NCI-H82 treated with DMSO at 0.1 percent for 48 hours (cell line): ENCODE measurements at regions not wholly inside any gene's neighbourhood (a gene's known extent, or its start where the extent isn't known, plus 50 kb on each side); places are given as distances from the start of the nearest gene placed in this dataset.

Experiments
- DNase-seq: peaks from one replicate; lab custom pipeline; 2025; ENCODE audit not compliant: unreplicated experiment; lab: John Stamatoyannopoulos, UW

DNA sequence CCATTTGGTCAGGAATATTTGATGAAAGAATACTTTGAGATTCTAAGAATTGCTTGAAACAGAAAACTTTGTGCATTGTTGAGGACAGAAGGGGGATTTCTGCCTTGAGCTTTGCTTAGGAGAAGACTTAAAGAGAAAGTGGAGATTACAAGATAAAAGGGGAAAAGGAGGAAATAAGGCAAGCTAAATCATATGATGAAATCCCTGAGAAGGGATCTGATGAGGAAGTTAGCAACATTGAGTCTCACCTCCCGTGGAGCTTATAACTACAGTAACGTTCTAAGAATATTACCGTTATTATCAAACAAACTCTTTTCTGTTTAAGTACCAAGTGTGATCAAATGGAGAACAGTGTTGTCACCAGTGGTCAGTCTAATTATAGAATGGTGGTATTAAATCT is 414.7 kb upstream of the NAALADL2 start:
- no peak for DNase-seq

DNA sequence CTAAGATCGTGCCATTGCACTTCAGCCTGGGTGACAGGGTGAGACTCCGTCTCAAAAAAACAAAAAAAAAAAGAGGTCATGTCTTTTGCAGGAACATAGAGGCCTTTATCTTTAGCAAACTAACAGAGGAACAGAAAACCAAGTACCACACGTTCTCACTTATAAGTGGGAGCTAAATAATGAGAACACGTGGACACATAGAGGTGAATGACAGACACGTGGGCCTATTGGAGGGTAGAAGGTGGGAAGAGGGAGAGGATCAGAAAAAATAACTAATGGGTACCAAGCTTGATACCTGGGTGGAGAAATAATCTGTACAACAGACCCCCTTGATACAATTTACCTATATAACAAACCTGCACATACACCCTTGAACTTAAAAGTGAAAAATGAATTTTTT is 401.4 kb upstream of the NAALADL2 start:
- no peak for DNase-seq

DNA sequence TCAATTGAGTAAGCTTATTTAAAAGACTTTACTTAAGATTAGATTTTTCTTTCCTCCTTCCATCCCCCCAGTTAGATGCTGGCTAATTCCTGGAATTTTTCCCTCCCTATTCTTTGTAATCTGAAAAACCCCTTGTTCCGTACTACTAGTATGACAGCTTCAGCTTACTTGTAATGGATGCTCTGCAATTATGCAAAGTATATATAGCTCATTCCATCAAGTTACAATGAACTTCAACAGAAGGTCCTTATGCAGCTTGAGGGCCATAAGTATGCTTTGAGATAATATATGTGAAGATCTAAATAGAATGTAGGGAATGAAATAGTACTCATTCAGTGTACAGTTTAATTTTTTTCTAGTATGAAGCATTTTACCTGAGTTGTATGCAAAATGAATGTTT is 398.3 kb upstream of the NAALADL2 start:
- no peak for DNase-seq

DNA sequence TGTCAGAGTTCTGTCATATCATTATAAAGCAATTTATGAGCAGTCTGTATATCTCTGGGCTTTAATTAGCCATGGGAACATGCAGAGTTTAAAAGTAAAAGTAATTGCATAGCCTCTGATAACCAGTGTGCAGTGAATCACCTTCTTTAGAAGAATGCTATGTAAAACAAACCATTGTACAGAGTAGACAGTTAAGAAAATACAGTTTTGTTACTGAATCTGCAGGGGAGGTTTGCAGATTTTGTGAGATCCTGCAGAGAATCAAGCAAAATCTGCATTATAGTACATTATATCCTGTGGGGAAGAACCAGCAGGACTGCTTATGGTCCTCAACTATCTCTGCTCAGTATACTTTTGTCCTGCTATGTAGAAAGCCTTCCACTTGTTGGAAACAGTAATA is 396.2 kb upstream of the NAALADL2 start:
- no peak for DNase-seq

DNA sequence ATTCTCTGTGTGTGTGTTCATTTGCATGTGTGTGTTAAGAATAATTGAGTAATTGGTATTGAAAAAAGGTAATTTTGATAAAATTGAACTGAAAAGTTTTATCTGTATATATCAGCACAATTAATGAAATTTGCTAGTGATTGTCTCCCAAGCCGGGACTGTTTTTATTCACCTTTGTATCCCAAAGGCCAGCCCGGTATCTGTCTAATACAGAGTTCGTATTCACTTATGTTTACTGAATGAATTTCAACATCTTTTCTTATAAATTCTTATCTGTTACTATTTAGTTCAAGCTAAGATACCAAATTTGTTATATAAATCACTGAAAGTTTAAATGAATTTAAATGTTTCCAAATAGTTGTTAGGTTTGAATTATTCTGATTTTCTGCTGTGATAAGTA is 394.0 kb upstream of the NAALADL2 start:
- DNase-seq: no peak

DNA sequence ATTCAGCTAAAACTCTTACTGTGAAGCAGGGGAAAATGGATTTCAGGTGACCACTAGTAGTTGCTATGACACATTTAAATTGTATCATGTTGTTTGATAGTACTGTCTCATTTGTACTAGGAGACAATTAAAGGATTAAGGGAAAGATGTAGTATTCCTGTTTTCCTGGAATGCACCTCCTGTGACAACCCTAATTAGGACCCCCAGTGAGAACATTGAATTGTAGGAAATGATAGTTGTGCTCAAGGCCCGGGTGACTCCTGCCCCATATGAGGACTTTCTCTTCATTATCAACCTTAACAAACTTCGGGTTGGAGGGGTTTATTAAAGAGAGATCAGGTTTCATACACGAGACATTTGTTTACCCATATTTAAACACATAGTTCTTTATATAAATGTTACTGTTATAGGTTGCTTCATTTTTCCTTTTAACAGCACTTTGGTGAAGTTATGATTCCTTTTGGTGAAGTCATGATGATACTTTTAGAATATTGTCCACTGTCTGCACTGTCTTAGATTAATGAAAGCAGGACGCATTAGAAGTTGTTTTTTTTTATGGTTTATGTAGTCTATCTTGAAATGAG is 392.6 kb upstream of the NAALADL2 start:
- no peak for DNase-seq

DNA sequence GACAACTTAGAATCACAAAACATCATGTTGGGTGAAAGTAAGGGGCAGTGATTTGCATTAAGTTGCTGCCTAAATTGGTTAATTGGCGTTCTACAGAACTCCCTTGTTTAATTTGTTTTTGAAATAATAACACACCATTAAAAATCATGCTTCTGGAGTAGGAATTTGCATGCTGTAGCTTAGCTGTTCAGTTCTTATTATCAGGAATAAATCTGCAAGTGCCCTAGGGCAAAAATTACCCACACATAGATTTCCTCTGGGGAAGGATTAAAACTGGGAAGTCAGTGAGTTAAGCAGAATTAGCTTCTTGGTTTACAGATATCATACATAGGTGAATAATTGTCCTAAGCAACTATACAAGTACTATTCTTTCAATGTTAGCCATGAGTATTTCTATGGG is 381.6 kb upstream of the NAALADL2 start:
- DNase-seq: no peak

DNA sequence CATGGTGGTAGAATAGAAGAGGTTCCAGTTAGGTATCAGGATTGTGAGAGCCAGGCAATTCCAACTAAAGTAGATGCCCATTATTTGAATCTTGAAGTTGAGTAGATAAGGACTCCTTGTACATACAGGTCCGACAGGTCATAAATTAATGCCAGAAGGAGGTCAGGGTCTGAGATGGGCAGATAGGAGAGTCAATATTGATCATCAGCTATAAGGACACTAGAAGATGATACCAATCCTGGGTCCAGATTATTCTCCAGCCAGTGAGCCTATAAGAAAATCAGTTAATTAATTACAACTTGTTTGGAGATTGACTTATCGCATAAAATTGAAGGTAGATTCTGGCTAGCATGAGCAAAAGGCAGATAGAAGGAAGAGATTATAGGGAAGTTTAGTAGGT is 378.4 kb upstream of the NAALADL2 start:
- DNase-seq: no peak

DNA sequence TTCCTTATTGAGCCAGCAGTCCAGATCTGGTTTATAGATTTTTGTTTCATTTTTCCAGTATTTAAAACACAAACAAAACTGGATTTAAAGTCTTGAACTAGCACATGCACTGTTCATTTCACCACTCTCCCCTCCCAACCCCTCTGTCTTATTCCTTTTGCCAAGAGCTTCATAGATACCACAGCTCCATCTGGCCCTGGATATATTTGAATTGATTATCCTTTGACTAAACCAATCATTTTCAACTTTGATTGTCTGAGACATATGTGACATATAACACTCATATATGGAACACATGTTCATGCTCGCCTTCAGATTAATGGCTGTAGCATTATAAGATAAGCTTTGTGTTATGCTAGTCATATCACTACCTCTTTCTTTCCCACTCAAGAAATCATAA is 376.6 kb upstream of the NAALADL2 start:
- no peak for DNase-seq

DNA sequence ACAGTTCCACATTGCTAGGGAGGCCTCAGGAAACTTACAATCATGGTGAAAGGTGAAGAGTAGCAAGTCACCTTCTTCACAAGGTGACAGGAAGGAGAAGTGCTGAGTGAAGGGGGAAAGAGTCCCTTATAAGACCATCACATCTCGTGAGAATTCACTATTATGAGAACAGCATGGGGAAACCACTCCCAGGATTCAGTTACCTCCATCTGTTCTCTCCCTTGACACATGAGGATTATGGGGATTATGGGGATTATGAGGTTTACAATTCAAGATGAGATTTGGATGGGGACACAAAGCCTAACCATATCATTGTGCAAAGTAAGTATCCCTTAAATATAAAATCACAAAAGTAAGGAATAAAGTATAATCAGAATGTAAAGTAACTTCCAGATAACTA is 375.9 kb upstream of the NAALADL2 start:
- DNase-seq: peak; percentile 90

DNA sequence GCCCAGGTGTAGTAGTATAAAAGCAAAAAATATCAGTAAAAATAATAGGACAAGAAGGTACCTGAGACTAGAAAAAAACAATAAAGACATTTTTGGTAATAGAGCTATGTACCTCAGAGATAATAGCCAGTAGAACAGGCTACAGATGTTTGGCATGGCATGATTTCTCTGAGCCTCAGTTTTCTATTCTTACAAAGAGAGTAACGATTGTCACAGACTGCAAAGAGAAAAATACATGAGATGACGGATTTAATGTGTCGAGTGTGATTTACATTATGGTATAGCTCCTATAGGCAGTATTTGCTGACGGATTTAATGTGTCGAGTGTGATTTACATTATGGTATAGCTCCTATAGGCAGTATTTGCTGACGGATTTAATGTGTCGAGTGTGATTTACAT is 375.3 kb upstream of the NAALADL2 start:
- peak; percentile 72 for DNase-seq

DNA sequence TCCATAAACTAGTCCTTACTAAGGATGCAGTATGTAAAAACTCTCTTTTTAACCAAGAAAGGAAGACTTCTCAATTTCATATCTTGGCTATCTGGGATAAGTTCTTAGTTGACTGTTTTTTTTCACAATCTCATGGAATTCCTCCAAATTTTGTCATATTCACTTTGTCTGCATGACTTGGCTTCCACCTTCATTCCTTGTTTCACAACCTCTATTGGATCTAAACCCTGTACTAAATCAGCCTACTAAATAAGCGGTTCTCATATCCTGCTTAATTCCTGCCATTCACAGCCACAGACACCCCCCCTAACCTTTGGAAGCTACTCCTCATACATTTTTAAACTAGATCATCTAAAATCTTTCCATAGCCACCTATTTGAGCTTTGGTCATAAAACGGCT is 370.6 kb upstream of the NAALADL2 start:
- no peak for DNase-seq

DNA sequence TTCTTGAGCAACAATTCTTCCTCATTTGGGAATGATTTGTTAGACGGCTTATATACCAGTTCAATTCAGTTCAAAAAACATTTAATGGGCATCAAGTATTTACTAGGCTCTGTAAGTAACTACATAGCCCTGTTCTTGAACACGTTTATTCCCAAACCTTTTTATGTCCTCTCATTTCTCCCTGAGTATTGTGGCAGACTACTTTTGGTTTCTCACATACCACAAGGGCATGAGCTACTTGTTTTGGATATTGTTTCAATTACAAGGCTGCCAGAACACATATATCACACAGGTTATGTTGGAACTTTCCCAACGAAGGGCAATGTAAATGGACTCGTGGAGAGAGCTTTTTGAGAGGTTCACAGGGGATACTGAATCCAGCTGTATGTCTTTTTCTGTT is 363.8 kb upstream of the NAALADL2 start:
- DNase-seq: no peak

DNA sequence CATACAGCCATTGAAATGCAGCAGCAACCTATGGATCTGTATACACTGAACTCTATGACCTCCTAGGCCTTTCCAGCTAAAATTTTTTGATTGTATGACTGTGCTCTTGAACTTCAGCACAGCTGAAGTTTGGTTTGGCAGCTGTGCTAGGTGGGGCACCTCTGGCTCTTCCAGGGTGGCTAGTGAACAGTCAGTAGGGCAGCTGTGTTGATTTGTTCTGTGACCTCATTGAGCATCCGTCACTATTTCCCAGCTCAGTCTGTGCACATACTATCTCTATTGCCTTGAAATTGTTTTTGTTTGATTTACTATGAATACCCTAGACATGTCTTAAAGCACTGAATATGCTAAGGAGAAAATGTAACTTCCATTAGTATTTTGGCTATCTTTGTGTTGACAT is 363.2 kb upstream of the NAALADL2 start:
- no peak for DNase-seq

DNA sequence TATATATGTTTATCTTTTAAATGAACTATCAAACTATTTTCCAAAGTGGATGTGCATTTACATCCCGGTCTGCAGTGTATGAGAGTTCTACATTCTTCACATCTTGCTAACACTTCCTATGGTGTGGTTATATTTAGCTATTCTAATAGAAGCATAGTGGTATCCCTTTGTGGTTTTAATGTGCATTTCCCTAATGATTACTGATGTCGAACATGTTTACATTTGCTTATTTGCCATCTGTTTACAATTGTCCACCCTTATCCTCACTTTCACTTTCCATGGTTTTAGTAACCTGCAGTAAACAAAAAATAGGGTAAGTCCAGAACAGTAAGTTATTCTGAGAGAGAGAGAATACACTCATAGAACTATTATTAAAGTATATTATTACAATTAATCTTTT is 360.5 kb upstream of the NAALADL2 start:
- no peak for DNase-seq

DNA sequence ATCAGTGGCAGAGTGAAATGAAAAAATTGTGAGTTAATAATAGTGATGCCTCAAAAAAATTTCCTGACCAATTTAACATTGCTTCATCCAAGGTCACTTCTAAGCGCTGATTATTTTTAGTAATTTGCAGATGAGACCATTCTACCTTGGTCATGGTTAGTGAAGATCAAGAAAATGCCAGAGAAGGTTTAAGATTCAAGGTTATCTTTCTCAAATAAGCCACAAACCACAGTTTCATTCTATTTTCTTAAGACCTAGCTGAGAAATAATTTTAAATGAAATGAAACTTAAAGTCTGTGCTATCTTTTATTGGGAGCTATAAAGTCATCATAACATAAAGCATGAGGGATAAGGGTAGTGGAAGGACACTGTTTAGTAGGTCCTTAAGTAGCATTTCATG is 353.9 kb upstream of the NAALADL2 start:
- no peak for DNase-seq

DNA sequence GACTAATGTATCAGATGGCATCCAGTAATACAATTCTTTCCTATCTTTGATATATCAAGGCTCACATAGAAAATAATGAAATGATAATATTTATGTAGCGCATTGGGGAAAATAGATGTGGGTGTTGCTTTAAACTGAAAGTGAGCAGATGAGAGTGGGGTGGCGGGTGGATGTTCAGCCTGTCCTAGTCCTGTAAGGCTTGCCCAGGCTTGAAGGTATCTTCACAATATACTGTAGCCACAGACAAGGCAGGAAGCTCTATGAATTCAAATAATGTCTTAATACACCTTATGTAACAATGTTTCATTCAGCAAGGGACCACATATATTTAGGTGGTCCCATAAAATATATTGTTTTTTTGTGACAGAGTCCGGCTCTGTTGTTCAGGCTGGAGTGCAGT is 334.9 kb upstream of the NAALADL2 start:
- no peak for DNase-seq

DNA sequence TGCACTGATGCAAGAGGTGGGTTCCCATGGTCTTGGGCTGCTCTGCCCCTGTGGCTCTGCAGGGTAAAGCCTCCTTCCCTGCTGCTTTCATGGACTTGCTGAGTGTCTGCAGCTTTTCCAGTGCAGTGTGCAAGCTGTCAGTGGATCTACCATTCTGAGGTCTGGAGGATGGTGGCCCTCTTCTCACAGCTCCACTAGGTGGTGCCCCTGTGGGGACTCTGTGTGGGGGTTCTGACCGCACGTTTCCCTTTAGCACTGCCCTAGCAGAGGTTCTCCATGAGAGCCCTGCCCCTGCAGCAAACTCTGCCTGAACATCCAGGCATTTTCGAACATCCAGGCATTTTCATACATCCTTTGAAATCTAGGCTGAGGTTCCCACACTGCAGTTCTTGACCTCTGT is 329.8 kb upstream of the NAALADL2 start:
- DNase-seq: no peak

DNA sequence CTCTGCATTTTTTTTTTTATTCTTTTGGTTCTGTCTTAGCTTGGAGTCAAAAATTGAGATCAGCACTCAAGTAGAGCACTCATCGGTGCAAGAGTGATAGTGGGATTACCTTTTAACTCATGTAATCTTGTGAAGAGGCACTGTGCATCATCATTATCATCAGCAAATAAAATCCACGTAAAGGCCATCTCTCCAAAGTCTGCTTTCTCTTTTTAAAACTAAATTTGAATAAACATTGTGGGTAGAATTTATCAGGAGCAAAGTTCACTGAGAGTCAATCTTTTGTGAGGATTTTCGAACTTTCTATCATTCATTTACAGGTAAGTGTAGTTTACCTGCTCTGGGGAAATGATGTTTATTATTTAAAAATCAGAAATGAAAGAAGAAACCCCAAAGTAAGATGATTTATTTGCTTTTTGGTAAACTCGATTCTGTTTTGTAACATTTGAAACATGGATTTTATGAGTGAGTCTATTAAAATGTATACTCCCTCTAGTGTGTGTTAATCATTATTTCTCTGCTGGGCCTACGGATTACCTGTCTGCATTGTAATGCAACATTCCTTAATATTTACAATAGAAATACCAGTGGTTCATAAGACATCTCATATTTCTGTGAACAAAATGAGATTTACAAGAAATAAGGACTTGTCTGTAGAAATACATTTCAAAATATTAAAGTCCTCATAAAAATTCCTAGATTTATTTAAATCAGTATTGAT is 327.7 kb upstream of the NAALADL2 start:
- DNase-seq: no peak

DNA sequence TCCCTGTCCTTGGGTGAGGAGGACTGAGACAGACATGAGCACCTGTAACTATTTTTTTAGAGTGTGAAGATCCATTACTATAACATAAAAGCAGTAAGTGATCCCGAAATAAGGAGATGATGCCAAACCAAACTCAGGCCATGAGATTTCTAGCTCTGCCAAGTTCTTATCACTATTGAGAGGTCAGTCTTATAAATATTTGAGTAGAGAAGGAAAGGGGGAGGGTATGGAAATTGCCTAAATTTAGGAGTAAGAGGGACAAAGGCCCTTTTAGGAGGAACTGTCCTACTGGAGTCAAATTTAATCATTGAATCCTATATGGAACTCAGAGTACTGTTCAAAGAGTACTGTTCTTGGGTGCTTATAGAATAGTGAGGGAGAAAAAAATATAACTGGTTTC is 326.9 kb upstream of the NAALADL2 start:
- no peak for DNase-seq

DNA sequence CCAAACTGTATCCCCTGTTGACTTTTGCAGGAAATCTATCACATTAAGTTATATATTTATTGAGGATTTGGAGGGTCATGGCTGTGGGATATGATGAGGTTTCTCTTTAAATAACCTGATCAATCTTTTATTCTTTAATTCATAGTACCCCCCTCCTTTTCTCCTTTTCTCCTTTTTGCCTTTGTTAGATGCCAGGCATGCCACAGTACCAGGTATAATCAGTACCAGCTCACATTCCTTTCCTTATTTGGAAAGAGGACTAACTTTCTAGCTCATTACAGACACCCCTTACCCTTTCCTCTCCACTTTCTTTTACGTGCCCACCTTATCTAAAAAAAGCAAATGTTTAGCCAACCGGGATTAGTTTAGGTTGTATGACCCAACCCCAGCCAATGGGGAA is 326.4 kb upstream of the NAALADL2 start:
- DNase-seq: no peak

DNA sequence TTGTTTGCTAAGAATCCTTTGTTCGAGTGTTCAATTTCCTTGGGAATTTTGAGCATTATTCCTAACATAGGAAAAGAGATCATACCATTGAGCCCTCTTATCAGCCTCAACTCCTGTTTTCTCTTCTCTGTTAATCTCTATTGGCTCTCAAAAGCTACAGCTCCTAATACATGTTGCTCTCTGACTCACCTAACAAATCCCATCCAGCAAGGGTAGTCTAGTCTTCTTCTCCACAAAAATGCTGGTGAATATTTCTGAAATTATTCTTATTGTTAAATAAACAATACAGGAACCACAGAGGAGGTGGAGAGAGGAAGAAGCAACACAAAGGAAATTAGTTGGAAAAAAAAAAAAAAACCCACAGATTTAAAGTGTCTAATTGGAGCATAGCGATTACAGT is 325.8 kb upstream of the NAALADL2 start:
- DNase-seq: no peak

DNA sequence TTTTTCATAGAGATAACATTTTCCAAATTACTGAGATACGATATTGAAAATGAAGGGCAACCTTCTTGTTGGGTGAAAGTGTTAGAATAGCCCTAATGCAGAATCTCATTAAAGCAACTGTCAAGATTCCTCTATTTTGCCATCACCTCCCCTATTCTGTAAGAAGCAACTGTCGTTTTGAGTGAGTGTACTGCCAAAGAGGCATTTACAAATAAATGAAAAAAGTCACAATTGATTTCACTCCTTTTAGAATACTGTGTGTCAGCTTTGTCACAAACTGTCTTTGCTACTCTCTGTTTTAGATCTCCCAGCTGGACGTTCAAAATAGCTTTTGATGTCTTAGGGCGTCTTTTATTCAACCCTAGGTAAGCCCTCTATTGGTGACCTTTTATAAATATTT is 322.8 kb upstream of the NAALADL2 start:
- no peak for DNase-seq
